SK-N-DZ (cell line): ENCODE measurements at regions not wholly inside any gene's neighbourhood (a gene's known extent, or its start where the extent isn't known, plus 50 kb on each side); places are given as distances from the start of the nearest gene placed in this dataset.

Experiments used
- DNase-seq: peaks from one replicate; pipeline ENCODE4 v3.0.0-alpha.2; 2015; ENCODE audit warnings: low spot score

- no peak for DNase-seq
Observed at GRCh38 chr13:111555268-111555808, 234.9 kb downstream of the TEX29 start.

DNA sequence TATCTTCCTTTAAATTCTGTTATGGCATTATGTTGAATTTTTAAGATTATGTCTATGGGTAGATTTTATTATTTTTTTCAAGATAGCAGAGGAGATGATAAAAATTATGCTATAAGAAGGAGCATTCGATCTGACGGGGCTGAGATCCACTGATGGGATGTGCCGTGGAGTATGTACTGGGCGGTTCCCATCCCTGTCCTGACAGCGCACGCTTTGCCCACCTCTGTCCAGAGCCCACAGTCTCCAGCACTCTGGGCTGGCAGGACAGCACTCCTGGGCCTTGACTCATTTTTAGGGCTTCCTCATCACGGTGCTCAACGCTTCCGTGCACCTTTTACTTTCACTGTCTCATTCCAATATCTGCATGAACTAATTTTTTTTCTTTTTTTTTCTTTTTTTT, 235.5 kb downstream of the TEX29 start:
- DNase-seq: no peak

GRCh38 chr13:111556496-111556895, 236.1 kb downstream of the TEX29 start:
- no peak for DNase-seq

DNA sequence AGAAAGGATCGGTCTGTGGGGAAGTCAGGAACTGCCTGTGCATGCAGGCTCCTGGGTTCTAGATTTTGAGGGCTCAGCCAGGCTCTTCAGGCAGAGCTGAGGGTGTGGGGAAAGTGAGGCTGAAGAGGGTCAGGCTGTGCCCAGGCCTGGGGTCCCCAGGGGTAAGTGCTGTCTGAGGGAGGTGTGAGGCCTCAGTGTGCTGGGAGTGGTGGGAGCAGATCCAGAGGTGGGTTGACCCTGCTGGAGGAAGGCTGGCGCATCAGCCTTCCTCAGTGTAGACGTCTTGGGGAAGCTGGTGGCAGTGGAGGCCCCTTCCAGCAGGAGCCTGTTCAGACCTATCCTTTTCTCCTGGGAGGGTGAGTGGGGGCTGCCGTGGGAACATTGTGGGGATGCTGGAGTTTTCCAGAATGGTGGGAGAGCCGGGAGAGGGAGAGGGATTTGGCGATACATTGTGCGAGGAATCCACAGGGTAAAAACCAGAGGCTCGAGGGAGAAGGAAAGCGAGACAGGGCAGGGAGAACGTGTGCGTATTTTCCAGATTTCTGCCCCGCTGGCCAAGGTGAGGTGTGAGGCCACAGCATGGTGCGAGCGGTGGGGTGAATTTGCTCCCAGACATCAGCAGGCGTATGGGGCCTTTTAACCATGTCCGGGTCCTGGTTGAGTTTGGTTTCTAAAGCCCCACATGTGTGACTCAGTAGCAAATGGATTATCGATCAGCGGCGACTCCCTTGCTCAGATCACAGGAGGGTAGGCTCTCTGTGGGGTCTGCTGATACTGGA, 237.7 kb downstream of the TEX29 start:
- DNase-seq: no peak

- DNase-seq: no peak
Observed at GRCh38 chr13:111558700-111559088, 238.3 kb downstream of the TEX29 start.

DNA sequence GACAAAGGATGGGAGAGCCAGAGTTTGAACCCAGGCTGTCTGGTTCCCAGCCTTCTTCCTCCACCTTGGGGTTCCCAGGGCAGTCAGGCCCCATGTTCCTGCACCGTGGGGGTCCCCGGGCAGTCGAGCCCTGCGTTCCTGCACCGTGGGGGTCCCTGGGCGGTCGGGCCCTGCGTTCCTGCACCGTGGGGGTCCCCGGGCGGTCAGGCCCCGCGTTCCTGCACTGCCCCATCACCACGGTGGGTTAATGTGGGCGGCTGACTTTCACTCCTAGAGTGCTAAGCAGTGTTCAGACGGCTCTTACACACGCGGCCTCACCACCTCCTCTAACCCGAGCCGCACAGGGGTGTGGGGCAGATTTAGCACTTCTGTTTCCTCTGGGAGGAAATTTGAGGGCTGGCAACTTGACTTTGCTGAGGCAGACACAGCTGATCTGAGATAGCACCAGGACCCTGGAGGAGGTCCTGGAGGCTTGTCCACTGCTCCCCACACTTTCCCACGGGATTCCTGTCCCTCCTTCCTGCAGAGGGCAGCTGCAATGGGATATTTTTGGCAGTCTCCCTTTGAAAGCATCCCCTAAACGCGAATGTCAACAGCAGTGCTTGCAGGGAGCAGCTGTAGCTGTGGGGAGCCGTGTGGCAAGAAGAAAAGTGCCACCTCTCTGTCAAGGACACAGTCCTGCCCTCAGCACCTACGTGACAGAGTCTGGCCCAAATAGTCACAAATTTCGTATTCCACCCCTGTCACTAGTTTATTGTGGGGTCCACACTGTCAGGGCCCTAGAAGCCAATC, 239.4 kb downstream of the TEX29 start:
- DNase-seq: no peak

GRCh38 chr13:111561091-111561781, 240.8 kb downstream of the TEX29 start:
- no peak for DNase-seq

- no peak for DNase-seq
Observed at GRCh38 chr13:111562716-111563115, 242.3 kb downstream of the TEX29 start.

GRCh38 chr13:111564606-111565005, 244.2 kb downstream of the TEX29 start:
- DNase-seq: no peak

DNA sequence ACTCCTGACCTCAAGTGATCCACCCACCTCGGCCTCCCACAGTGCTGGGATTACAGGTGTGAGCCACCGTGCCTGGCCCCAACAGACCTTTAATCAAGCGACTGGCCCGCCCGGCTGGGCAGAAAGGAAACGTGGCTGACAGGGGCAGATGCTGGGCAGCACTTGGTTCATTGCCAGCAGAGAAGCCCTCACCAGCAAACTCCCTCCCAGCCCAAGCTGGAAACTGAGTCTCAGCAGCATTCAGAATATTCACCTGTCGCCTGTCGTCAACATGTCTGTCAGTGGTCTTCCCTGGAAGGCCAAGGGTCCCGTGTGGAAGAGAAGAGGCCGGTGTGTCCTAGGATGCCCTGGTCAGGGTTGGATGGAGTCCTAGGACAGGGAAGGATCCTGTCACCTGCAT, 245.0 kb downstream of the TEX29 start:
- no peak for DNase-seq

- no peak for DNase-seq
Observed at GRCh38 chr13:111566567-111566966, 246.1 kb downstream of the TEX29 start.

DNA sequence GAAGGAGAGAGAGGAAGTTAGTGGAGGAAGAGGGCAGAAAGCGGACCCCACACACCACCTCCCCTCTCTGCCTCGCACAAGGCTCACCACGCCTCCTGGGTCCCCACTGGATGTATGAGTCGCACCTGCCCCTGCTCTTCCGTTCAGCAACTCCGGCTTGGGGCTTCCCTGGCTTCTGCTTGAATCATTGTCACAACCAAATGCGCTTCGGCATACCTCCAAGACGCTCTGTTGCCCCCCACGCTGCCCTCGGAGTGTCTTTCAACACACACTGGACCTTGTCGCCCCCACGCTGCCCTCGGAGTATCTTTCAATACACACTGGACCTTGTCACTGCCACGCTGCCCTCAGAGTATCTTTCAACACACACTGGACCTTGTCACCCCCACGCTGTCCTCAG, 247.2 kb downstream of the TEX29 start:
- no peak for DNase-seq

- no peak for DNase-seq
Observed at GRCh38 chr13:111568290-111568689, 247.8 kb downstream of the TEX29 start.

DNA sequence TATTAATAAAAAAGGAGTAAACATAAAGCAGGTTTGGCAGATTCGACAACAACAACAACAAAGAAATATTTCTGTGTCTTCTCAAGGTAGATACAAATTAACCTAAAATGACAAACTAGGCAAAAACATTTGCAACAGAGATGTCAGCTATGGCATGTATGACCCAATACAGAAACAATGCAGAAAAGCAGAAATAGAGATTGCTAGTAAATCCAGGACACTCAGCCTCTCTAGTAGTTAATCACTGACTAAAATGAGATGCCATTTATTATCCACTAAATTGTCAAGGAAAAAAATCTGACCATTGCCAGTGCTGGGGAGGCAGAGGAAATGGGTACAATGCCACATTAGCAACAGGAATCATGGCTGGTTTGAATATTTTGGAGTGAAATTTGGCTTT, 250.5 kb downstream of the TEX29 start:
- no peak for DNase-seq

DNA sequence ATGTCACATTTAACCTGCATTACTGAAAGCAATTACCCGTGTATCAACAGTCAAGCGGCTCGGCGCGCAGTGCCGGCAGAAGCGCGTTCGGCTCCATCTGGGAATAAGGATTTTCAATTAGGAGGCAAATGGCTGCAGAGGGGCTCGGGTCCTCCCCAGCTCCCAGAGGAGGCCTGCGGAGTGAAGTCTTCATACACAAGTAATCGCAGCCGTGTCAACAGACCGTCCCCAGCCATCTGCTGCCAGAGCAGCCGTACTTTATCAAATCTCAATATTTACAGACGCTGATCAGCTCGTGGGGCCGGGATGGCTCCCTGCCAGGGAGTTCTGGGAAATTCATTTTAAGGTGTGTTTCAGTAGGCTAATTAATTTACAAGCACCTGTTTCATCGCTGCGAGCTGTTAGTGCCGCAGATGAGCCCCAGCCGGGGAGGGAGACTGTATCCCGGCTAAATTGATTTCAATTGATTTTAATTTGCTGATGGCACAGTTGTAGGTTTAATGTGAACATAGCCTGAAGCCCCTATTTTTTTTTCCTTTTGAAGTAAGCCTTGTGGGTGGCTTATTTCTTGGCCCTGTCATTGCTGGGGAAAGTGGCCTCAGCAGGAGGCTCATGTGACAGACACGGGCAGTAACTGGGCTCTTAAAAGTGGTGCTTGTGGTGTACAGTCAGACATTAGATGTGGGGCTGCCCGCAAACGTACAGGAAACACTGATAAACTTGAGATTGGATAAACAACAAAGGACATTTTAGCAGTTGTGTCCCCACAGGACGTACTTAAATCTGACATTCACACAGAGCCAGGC, 252.7 kb downstream of the TEX29 start:
- DNase-seq: peak; percentile 2

DNA sequence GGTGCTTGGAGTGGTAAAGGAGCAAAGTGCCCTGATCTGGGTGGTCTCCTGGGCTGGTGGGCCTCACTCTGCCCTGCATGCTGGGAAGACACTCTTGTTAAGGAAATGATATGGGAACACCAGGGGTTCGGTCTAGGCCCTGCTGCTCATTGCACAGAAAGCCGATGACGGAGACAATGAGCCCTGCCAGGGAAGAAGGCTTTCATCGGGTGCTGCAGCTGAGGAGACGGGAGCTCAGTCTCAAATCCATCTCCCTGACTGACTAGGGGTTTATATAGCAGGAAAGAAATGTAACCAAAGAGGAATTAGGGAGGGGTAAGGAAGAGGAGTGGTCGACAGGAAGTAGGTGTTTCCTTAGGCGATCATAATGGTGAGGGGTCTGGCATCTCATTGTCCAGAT, 253.4 kb downstream of the TEX29 start:
- DNase-seq: no peak

GRCh38 chr13:111575276-111575675, 254.8 kb downstream of the TEX29 start:
- DNase-seq: no peak

- DNase-seq: no peak
Observed at GRCh38 chr13:111575719-111576118, 255.3 kb downstream of the TEX29 start.

DNA sequence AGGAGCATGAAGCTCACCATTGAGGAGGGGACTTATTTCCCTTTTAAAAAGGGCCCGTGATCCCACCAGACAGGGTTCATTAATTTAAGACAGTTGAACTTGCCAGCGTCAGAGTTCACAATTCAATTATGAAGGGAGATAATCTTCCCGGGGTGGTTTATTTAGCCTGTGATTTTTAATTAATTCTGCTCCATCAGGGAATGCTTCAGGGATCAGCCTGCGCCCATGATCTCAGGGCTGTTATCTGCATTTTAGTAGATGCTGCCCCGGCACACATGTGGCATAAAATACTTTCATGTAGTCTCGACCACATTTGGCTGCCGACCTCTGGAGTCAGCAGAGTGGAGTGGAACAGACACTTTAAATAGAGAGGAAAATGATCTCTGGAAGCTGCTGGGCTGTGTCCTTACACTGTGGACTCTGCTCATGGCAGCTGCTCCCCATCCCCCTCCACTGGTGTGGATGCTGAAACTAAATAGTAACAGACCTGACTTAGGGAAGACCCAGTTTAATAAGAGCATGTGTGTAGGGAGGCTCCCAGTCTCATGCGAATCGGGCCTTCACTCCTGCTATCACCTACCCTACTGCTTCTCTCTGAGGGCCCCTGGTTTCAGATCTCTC, 256.9 kb downstream of the TEX29 start:
- DNase-seq: no peak

- no peak for DNase-seq
Observed at GRCh38 chr13:111577956-111578605, 257.6 kb downstream of the TEX29 start.
